Hepatocyte (in vitro differentiated cells): ENCODE measurements at regions not wholly inside any gene's neighbourhood (a gene's known extent, or its start where the extent isn't known, plus 50 kb on each side); places are given as distances from the start of the nearest gene placed in this dataset.

ENCODE experiments used
- DNase-seq: peaks from one replicate; pipeline ENCODE4 v3.0.0-alpha.2; 2016; ENCODE audit warnings: low spot score
- H2AFZ ChIP-seq: fragments of 200-600 bp; sonication (generic); 2 replicates; pipeline ENCODE4 v1.6.0; 2016; ENCODE audit warnings: antibody characterized with exemption, mild to moderate bottlenecking
- H3K27ac ChIP-seq: fragments of 200-600 bp; sonication (generic); 2 replicates; pipeline ENCODE4 v1.5.1; 2016; ENCODE audit warnings: mild to moderate bottlenecking
- H3K27me3 ChIP-seq: fragments of 200-600 bp; sonication (generic); 2 replicates; pipeline ENCODE4 v1.6.1; 2016
- H3K36me3 ChIP-seq: fragments of 200-600 bp; sonication (generic); replicated peaks from 2 replicates; pipeline ENCODE4 v1.5.1; 2016; ENCODE audit warnings: low read depth; ENCODE audit not compliant: insufficient read depth
- H3K4me1 ChIP-seq: fragments of 200-600 bp; sonication (generic); 2 replicates; pipeline ENCODE4 v1.5.1; 2016; ENCODE audit warnings: mild to moderate bottlenecking, moderate library complexity; ENCODE audit not compliant: insufficient read depth
- H3K4me2 ChIP-seq: fragments of 200-600 bp; sonication (generic); 2 replicates; pipeline ENCODE4 v1.6.0; 2016
- H3K4me3 ChIP-seq: fragments of 200-600 bp; sonication (generic); 2 replicates; pipeline ENCODE4 v1.5.1; 2016; ENCODE audit warnings: mild to moderate bottlenecking
- H3K79me2 ChIP-seq: fragments of 200-600 bp; sonication (generic); 2 replicates; pipeline ENCODE4 v1.6.0; 2017; ENCODE audit warnings: mild to moderate bottlenecking
- H3K9me2 ChIP-seq: fragments of 200-600 bp; sonication (generic); replicated peaks from 2 replicates; pipeline ENCODE4 v1.6.0; 2017; ENCODE audit warnings: mild to moderate bottlenecking; ENCODE audit not compliant: insufficient read depth
- H3K9me3 ChIP-seq: fragments of 200-600 bp; sonication (generic); 2 replicates; pipeline ENCODE4 v1.5.1; 2016; ENCODE audit warnings: low read depth, mild to moderate bottlenecking
- H4K20me1 ChIP-seq: fragments of 200-600 bp; sonication (generic); 2 replicates; pipeline ENCODE4 v1.6.0; 2016; ENCODE audit warnings: mild to moderate bottlenecking; ENCODE audit not compliant: insufficient read depth, poor library complexity, severe bottlenecking
- EZH2 ChIP-seq: fragments of 200-600 bp; sonication (generic); IDR thresholded peaks from 2 replicates; pipeline ENCODE4 v1.6.1; 2016; ENCODE audit warnings: antibody characterized with exemption, mild to moderate bottlenecking, borderline replicate concordance
- EZH2phosphoT487 ChIP-seq: fragments of 200-600 bp; sonication (generic); IDR thresholded peaks from one replicate; pipeline ENCODE4 v1.6.1; 2018; ENCODE audit warnings: antibody characterized with exemption, mild to moderate bottlenecking, low read depth, moderate library complexity; ENCODE audit not compliant: unreplicated experiment, severe bottlenecking
- WGBS: methylation state at CpG from one replicate; pipeline ENCODE4 v1.1.6; 2016; ENCODE audit warnings: low lambda C conversion rate; ENCODE audit errors: missing lambda C conversion rate; 5-methylcytosine and 5-hydroxymethylcytosine counted together
- TF ChIP-seq, protein P1 (sequence below): fragments of 200-600 bp; sonication (generic); IDR thresholded peaks from 2 replicates; pipeline ENCODE4 v1.5.1; 2016; ENCODE audit warnings: antibody characterized with exemption, mild to moderate bottlenecking; ENCODE audit not compliant: poor library complexity

DNA sequence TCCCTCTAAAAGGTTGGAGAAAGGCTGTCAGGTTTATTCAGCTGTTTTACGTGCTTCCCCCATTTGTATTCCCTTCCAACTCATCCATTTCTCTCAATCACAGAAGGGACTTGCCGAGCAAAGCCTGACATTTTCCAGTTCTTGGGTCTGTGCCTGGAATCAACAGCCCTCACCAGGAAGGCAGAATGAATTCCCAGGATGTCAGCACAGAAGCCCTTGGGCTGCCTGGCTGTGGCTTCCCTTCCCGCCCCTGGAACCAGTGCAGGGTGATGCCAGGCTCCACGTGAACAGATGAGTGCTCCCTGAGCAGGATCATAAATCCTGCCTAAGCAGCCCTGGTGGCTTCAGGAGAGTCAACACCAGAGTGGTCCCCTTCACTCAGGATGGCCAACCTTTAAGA is 86.1 kb upstream of the CD83 start:
- no peak overlapping the region for H2AFZ ChIP-seq
- H3K4me1 ChIP-seq, result peaks cover 2% of the 10 kb centered on the region
- no peaks in the 10 kb centered on the region for H3K9me3 ChIP-seq
- no peak overlapping the region for H3K4me2 ChIP-seq
- H3K27me3 ChIP-seq, result peaks cover 5% of the 10 kb centered on the region
- 65% methylated on average over 4 of the region's 4 CpGs for WGBS
- no peaks in the 10 kb centered on the region for H4K20me1 ChIP-seq
- H3K36me3 ChIP-seq, result no peaks in the 10 kb centered on the region
- no peak overlapping the region for H3K4me3 ChIP-seq
- no peak overlapping the region for H3K27ac ChIP-seq
- no peak for DNase-seq
- no peaks in the 10 kb centered on the region for H3K79me2 ChIP-seq
- TF ChIP-seq EZH2 (no peak), EZH2phosphoT487 (no peak)
- TF ChIP-seq, protein P1, sequence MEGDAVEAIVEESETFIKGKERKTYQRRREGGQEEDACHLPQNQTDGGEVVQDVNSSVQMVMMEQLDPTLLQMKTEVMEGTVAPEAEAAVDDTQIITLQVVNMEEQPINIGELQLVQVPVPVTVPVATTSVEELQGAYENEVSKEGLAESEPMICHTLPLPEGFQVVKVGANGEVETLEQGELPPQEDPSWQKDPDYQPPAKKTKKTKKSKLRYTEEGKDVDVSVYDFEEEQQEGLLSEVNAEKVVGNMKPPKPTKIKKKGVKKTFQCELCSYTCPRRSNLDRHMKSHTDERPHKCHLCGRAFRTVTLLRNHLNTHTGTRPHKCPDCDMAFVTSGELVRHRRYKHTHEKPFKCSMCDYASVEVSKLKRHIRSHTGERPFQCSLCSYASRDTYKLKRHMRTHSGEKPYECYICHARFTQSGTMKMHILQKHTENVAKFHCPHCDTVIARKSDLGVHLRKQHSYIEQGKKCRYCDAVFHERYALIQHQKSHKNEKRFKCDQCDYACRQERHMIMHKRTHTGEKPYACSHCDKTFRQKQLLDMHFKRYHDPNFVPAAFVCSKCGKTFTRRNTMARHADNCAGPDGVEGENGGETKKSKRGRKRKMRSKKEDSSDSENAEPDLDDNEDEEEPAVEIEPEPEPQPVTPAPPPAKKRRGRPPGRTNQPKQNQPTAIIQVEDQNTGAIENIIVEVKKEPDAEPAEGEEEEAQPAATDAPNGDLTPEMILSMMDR, result no peak
- H3K9me2 ChIP-seq, result no peaks in the 10 kb centered on the region

DNA sequence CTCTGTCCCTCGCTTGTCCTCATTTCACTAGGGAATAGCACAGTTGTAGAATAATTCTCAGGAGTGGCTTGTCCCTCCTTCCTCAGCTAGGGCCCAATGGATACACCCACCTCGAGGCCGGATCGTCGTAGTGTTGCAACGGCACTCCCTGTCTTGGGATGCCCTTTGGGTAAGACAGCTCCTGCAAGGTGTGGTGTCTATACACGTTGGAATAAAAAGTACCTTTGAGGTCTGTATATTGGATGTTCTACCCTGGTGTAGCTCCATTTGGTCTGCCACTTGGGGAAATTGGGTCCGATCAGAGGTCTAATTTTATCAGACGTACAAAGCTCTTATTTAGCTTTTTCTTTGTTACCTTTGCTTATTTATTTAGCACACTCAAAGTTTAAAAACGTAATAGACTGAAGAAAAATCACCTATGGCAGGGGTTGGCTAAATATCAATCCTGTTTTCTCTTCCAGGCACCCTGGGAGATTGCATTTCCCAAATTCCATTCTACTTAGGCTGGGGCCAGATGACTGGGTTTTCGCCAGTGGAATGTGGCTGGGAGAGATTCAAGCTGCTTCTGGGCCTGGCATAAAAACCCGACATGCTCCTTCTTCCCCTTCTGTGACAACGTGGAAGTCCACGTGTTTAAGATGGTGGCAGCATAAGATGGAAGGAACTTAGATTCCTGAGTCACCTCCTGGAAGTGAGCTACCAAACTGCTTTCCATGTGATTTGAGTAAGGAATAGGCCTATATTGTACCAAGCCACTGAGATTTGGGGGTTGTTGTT is 82.3 kb upstream of the CD83 start:
- Histone ChIP-seq H3K27me3 (no peaks in the 10 kb centered on the region), H3K4me2 (no peak overlapping the region), H3K79me2 (no peaks in the 10 kb centered on the region), H3K9me3 (no peaks in the 10 kb centered on the region), H3K4me1 (peaks cover 2% of the 10 kb centered on the region), H3K36me3 (no peaks in the 10 kb centered on the region), H2AFZ (no peak overlapping the region), H3K27ac (peak overlapping the region; percentile 23), H3K4me3 (no peak overlapping the region), H3K9me2 (no peaks in the 10 kb centered on the region), H4K20me1 (no peaks in the 10 kb centered on the region)
- WGBS, result 74% methylated on average over 14 of the region's 14 CpGs
- peak; percentile 17 for DNase-seq
- TF ChIP-seq, protein P1, result no peak
- TF ChIP-seq EZH2phosphoT487, result no peak
- no peak for TF ChIP-seq EZH2

DNA sequence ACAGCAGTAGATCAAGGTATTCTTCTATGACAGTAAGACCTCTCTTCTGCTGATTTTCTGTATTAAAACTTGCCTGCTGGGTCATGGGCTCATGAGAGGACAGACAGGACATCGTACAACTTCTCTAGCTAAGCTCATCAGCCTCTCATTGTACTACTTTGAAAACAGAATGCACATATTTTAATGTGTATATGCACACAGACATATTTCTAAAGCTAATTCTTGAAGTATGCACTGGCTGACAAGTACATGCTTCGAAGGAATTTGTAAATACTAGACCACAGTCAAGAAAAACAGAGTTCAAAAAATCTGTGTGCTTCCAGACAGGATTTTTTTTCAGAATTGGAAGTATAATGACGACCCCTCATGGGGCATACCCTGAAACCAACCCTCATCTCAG is 81.7 kb upstream of the CD83 start:
- H3K36me3 ChIP-seq, result no peaks in the 10 kb centered on the region
- H3K4me3 ChIP-seq, result no peak overlapping the region
- peak overlapping the region; percentile 23 for H3K27ac ChIP-seq
- 88% methylated on average over 3 of the region's 3 CpGs for WGBS
- no peaks in the 10 kb centered on the region for H3K9me3 ChIP-seq
- no peaks in the 10 kb centered on the region for H3K79me2 ChIP-seq
- H3K4me2 ChIP-seq, result no peak overlapping the region
- DNase-seq, result no peak
- peaks cover 2% of the 10 kb centered on the region for H3K4me1 ChIP-seq
- H3K27me3 ChIP-seq, result no peaks in the 10 kb centered on the region
- H4K20me1 ChIP-seq, result no peaks in the 10 kb centered on the region
- TF ChIP-seq EZH2 (no peak), EZH2phosphoT487 (no peak)
- TF ChIP-seq, protein P1, result no peak
- H2AFZ ChIP-seq, result no peak overlapping the region
- H3K9me2 ChIP-seq, result no peaks in the 10 kb centered on the region
